Testis (tissue), 2 donors: ENCODE measurements at regions not wholly inside any gene's neighbourhood (a gene's known extent, or its start where the extent isn't known, plus 50 kb on each side); places are given as distances from the start of the nearest gene placed in this dataset.

Experiments used
- DNase-seq: peaks from one replicate; pipeline ENCODE4 v3.0.0-alpha.2; 2019
- H3K27ac ChIP-seq, 2 donors: fragments of 200-600 bp; sonication (generic); one replicate each; pipeline ENCODE4 v1.5.1; 2019
- H3K27me3 ChIP-seq: fragments of 200-600 bp; sonication (generic); one replicate; pipeline ENCODE4 v1.5.1; 2019
- H3K36me3 ChIP-seq: fragments of 200-600 bp; sonication (generic); one replicate; pipeline ENCODE4 v1.5.1; 2017; ENCODE audit warnings: low read depth; ENCODE audit errors: missing control alignments
- H3K4me1 ChIP-seq: fragments of 200-600 bp; sonication (generic); one replicate; pipeline ENCODE4 v1.5.1; 2019
- H3K4me3 ChIP-seq, 2 donors: fragments of 200-600 bp; sonication (generic); one replicate each; pipeline ENCODE4 v1.5.1; 2017 to 2019
- H3K9me3 ChIP-seq: fragments of 200-600 bp; sonication (generic); one replicate; pipeline ENCODE4 v1.5.1; 2017
- POLR2A ChIP-seq: fragments of 450-650 bp; IDR thresholded peaks from one replicate; pipeline ENCODE4 v1.6.1; 2017; ENCODE audit warnings: antibody characterized with exemption, mild to moderate bottlenecking, moderate library complexity
- WGBS, 2 donors: methylation state at CpG; one replicate each; pipeline ENCODE4 v1.1.5; 2018; 5-methylcytosine and 5-hydroxymethylcytosine counted together
- intact Hi-C: fragments of 100-400 bp; cut with DNase I; formaldehyde crosslinking; loops from one replicate; pipeline ENCODE4 v1.15.1; 2023; ENCODE audit warnings: low total_unique reads
- TF ChIP-seq, protein P1 (sequence below), 3 experiments: fragments of 450-650 bp in 2 of 3; fragments of 200-600 bp in 1 of 3; sonication (generic) in 1 of 3; IDR thresholded peaks; one replicate each; pipeline ENCODE4 v1.5.1; 2016 to 2019; ENCODE audit warnings: antibody characterized with exemption in 3 of 3, mild to moderate bottlenecking in 2 of 3, moderate library complexity in 1 of 3

DNA sequence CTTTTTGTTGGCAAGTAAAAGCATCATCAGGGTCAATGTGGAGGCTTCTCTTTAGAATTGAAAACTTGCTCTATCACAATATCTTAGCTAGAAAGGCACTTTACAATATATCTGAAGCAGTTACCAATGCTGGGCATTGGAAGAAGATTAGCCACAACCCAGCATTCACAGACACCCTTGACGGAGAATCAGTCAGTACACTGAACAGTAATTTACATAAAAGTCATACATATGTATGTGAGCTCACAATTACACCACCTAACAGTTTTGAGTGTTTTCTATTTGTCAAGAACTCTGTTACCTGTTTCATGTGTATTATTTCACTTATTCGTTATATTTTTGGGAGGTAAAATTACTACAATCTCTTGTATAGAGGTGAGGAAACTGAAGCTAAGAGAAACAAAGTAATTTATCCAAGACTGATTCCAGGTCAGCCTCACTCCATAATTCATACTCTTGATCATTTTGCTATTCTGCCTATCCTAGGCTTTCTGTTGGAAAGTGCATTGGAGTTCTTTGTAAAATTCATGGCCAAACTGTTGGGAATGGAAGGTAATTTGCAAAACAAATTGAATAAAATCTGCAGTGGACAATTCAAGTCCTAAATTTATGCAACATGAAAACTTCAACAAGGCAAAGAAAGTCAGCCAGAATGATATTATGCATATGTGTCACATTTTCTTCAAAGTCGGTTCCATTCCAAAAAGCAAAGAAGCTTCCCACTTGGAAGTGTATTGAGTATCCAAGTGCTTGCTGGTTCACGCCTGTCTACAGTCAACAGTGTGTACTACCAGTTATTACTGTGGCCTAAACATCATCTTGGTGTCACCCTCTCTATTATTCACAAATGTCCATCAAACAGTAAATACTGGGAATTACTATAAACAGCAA is 223.7 kb upstream of the SEMA6D start:
- no peak for DNase-seq

DNA sequence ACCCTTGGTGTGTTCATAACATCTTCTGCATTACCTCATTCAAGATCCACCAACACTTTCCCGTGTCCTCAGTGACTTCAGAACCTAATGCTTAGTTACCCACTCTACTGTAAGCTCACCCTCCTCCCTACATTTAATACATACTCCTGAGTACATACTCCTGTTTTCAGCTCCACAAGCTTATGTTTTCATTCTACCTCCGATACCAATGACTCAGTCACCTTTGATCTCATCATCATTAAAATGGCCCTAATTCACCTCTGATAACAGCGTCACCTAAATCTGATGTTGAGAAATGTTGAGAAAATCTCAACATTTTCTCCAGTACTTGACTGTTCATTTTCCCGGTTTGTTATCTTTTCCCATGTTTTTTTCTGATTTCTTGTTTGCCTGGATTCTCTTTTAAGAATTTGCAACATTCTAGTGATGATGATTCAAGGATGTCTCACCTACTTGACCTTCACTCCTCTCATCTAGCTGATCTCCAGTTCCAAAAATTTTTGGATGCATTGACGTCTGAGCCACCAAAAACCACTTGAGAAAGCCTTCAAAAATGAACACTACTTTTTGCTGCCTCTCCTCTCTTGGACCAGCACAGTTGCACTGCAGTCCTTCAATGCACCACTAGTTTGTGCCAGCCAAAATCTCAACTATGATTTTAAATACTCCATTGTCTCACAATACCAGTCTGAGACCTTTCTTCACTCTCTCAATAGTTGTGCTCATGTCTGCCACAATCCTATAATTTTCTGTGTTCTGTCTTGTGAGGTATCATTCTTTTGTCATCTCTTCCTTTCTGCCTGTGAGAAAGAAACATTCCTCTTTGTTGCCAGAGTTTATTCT is 220.7 kb upstream of the SEMA6D start:
- WGBS, 2 donors: 77 to 84% methylated on average over 5 of the region's 5 CpGs
- TF ChIP-seq POLR2A: no peak
- TF ChIP-seq, protein P1, sequence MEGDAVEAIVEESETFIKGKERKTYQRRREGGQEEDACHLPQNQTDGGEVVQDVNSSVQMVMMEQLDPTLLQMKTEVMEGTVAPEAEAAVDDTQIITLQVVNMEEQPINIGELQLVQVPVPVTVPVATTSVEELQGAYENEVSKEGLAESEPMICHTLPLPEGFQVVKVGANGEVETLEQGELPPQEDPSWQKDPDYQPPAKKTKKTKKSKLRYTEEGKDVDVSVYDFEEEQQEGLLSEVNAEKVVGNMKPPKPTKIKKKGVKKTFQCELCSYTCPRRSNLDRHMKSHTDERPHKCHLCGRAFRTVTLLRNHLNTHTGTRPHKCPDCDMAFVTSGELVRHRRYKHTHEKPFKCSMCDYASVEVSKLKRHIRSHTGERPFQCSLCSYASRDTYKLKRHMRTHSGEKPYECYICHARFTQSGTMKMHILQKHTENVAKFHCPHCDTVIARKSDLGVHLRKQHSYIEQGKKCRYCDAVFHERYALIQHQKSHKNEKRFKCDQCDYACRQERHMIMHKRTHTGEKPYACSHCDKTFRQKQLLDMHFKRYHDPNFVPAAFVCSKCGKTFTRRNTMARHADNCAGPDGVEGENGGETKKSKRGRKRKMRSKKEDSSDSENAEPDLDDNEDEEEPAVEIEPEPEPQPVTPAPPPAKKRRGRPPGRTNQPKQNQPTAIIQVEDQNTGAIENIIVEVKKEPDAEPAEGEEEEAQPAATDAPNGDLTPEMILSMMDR (IDR thresholded peaks at IDR 0.05): no peak
- no peaks in the 10 kb centered on the region for H3K36me3 ChIP-seq
- no peaks in the 10 kb centered on the region for H3K9me3 ChIP-seq
- H3K4me3 ChIP-seq: no peak overlapping the region
- H3K4me1 ChIP-seq: no peaks in the 10 kb centered on the region
- no peak overlapping the region for H3K27ac ChIP-seq
- DNase-seq: no peak
- intact Hi-C loops: no loop called here
- no peaks in the 10 kb centered on the region for H3K27me3 ChIP-seq

More for the DNA sequence above, 223.7 kb upstream of the SEMA6D start:
- Histone ChIP-seq H3K27ac (no peak overlapping the region), H3K4me1 (no peaks in the 10 kb centered on the region), H3K9me3 (no peaks in the 10 kb centered on the region), H3K4me3 (no peak overlapping the region), H3K27me3 (no peaks in the 10 kb centered on the region), H3K36me3 (no peaks in the 10 kb centered on the region)
- 93 to 95% methylated on average over 4 of the region's 4 CpGs for WGBS, 2 donors
- TF ChIP-seq, protein P1 (IDR thresholded peaks at IDR 0.05): no peak
- TF ChIP-seq POLR2A: no peak
- intact Hi-C loops: no loop called here

DNA sequence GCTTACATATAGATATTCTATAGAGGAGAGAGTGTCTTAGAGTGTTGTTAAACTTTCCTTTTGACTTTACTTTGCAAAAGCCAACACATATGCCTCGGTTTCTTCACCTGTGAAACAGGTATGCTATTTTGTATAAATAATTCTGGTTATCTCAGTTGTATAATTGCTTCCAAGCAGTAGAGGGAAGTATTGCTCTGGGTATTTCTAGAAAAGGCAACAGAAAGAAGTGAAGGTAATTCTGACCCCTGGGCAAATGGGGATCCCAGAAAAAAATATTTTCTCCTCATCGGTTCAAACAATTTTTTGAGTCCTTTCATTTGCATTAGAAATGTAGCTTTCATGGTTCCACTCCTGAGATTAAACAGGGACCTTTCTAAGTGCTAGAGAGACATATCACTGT is 216.5 kb upstream of the SEMA6D start:
- Histone ChIP-seq H3K4me1 (no peaks in the 10 kb centered on the region), H3K27ac (no peak overlapping the region), H3K4me3 (no peak overlapping the region), H3K27me3 (no peaks in the 10 kb centered on the region), H3K9me3 (no peaks in the 10 kb centered on the region), H3K36me3 (no peaks in the 10 kb centered on the region)
- DNase-seq: no peak
- 75 to 81% methylated on average over 2 of the region's 2 CpGs for WGBS, 2 donors
- intact Hi-C loops: no loop called here
- TF ChIP-seq, protein P1 (IDR thresholded peaks at IDR 0.05): no peak
- no peak for TF ChIP-seq POLR2A

DNA sequence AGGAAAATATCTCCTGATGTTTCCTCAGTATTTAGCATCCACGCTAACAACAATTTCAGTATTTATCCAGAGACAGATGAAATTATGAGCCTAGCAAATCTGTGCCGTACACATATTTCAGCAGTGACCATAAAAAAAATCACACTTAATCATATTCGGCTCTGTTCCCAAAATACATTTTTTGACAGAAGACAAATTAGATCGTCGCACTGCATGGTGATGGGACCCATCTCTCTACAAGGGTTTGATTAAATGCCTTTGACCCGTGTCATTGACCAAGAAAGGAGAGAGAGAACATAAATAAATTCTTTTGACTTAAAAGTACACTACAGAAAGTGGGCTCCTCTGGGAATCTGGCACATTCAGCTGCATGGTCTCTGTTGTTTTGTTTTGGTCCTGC is 215.3 kb upstream of the SEMA6D start:
- TF ChIP-seq POLR2A: no peak
- TF ChIP-seq, protein P1 (IDR thresholded peaks at IDR 0.05): no peak
- intact Hi-C loops: no loop called here
- whole genome bisulfite sequencing, 2 donors: 93 to 96% methylated on average over 6 of the region's 6 CpGs

More for the DNA sequence above, 215.3 kb upstream of the SEMA6D start:
- Histone ChIP-seq H3K27ac (no peak overlapping the region), H3K4me3 (no peak overlapping the region), H3K9me3 (no peaks in the 10 kb centered on the region), H3K27me3 (no peaks in the 10 kb centered on the region), H3K4me1 (no peaks in the 10 kb centered on the region), H3K36me3 (no peaks in the 10 kb centered on the region)
- no peak for DNase-seq
